A549 (cell line): ENCODE measurements at regions not wholly inside any gene's neighbourhood (a gene's known extent, or its start where the extent isn't known, plus 50 kb on each side); places are given as distances from the start of the nearest gene placed in this dataset.

Experiments used
- CEBPB ChIP-seq, 2 experiments: fragments of >200 bp in 1 of 2; sonication (Bioruptor Twin) in 1 of 2; formaldehyde crosslinking in 1 of 2; IDR thresholded peaks; 2 replicates each; pipeline ENCODE4 v1.6.1; 2012 to 2016
- CTCF ChIP-seq: fragments of >200 bp; sonication (Bioruptor Twin); formaldehyde crosslinking; IDR thresholded peaks from 3 replicates; pipeline ENCODE4 v1.5.1; 2016
- HOXB5 ChIP-seq: fragments of 250-450 bp; sonication (Bioruptor Pico); IDR thresholded peaks from 2 replicates; pipeline ENCODE4 v1.5.0; 2020; ENCODE audit warnings: mild to moderate bottlenecking, moderate library complexity
- JUNB ChIP-seq: fragments of >200 bp; sonication (Bioruptor Twin); formaldehyde crosslinking; IDR thresholded peaks from 2 replicates; pipeline ENCODE4 v1.6.1; 2016
- NFE2L2 ChIP-seq: fragments of 150-350 bp; conservative IDR thresholded peaks from 2 replicates; pipeline ENCODE4 v1.6.1; 2014; ENCODE audit warnings: low read length

GRCh38 chr7:49038821-49039358, 114.5 kb downstream of the CDC14C start:
- TF ChIP-seq JUNB (no peak), NFE2L2 (no peak), HOXB5 (CRISPR knock-in tag) (no peak), CTCF (no peak), CEBPB (IDR thresholded peaks at IDR 0.05) (no peak)
